Caco-2 (cell line): ENCODE measurements at regions not wholly inside any gene's neighbourhood (a gene's known extent, or its start where the extent isn't known, plus 50 kb on each side); places are given as distances from the start of the nearest gene placed in this dataset.

Source experiments
- BruUV-seq: library from RNA; stranded (reverse); fragments of 400-500 nt; replicated peaks from 2 replicates; lab custom pipeline; 2021; lab: Mats Ljungman, UMichigan
- CTCF ChIA-PET: fragments of 300-600 bp; sonication (Branson Sonifier 250); formaldehyde crosslinking; loops from one replicate; lab custom pipeline; 2022; ENCODE audit warnings: antibody characterized with exemption; lab: Charles Lee
- POLR2A ChIA-PET: fragments of 300-600 bp; sonication (Branson Sonifier 250); formaldehyde crosslinking; loops from one replicate; lab custom pipeline; 2022; ENCODE audit warnings: antibody characterized with exemption; lab: Charles Lee
- DNase-seq, 2 experiments: peaks; one replicate each; pipeline versions ENCODE4 v3.0.0 to v3.0.0-alpha.2; 2020 to 2022
- H3K27me3 ChIP-seq: replicated peaks from 2 replicates; pipeline ENCODE4 v1.6.0; 2011; ENCODE audit warnings: low read length; ENCODE audit not compliant: control insufficient read depth, insufficient read depth
- H3K36me3 ChIP-seq: 2 replicates; pipeline ENCODE4 v1.5.1; 2011; ENCODE audit warnings: low read length; ENCODE audit not compliant: control insufficient read depth, insufficient read depth
- H3K4me1 ChIP-seq: fragments of 250-450 bp; sonication (Bioruptor Pico); 2 replicates; pipeline ENCODE4 v1.5.1; 2020; ENCODE audit warnings: mild to moderate bottlenecking
- H3K4me3 ChIP-seq: 2 replicates; pipeline ENCODE4 v1.5.1; 2011; ENCODE audit warnings: low read depth, mild to moderate bottlenecking, control low read depth, low read length
- H3K9me3 ChIP-seq: fragments of 250-450 bp; sonication (Bioruptor Pico); 2 replicates; pipeline ENCODE4 v1.5.1; 2020; ENCODE audit warnings: mild to moderate bottlenecking, moderate library complexity
- H3K27ac Mint-ChIP-seq: one replicate; pipeline ENCODE4 v1.8.0; 2022; ENCODE audit warnings: mixed read lengths; ENCODE audit not compliant: unreplicated experiment
- H3K27me3 Mint-ChIP-seq: one replicate; pipeline ENCODE4 v1.8.0; 2022; ENCODE audit warnings: mixed read lengths; ENCODE audit not compliant: insufficient read depth, unreplicated experiment
- H3K36me3 Mint-ChIP-seq: one replicate; pipeline ENCODE4 v1.8.0; 2022; ENCODE audit warnings: mild to moderate bottlenecking, mixed read lengths; ENCODE audit not compliant: insufficient read depth, unreplicated experiment
- H3K4me1 Mint-ChIP-seq: one replicate; pipeline ENCODE4 v1.8.0; 2022; ENCODE audit warnings: low read depth, mixed read lengths; ENCODE audit not compliant: unreplicated experiment
- H3K4me3 Mint-ChIP-seq: one replicate; pipeline ENCODE4 v1.8.0; 2022; ENCODE audit warnings: mild to moderate bottlenecking, moderate library complexity, mixed read lengths; ENCODE audit not compliant: unreplicated experiment
- H3K9me3 Mint-ChIP-seq: one replicate; pipeline ENCODE4 v1.8.0; 2022; ENCODE audit warnings: mixed read lengths; ENCODE audit not compliant: unreplicated experiment
- CTCF ChIP-seq, 2 experiments: fragments of 200-600 bp in 1 of 2; IDR thresholded peaks; 1 replicate in 1 of 2; 2 replicates in 1 of 2; pipeline versions ENCODE4 v1.5.1 to v1.8.0; 2011 to 2022; ENCODE audit warnings: antibody characterized with exemption in 1 of 2, control low read depth in 1 of 2, inconsistent platforms in 1 of 2, low read depth in 1 of 2, low read length in 1 of 2, mild to moderate bottlenecking in 1 of 2, moderate library complexity in 1 of 2; ENCODE audit not compliant: insufficient read depth in 1 of 2, severe bottlenecking in 1 of 2, unreplicated experiment in 1 of 2
- intact Hi-C: fragments of 100-400 bp; cut with micrococcal nuclease; formaldehyde crosslinking; loops from one replicate; pipeline ENCODE4 v1.10.0; 2022; ENCODE audit not compliant: unreplicated experiment

DNA sequence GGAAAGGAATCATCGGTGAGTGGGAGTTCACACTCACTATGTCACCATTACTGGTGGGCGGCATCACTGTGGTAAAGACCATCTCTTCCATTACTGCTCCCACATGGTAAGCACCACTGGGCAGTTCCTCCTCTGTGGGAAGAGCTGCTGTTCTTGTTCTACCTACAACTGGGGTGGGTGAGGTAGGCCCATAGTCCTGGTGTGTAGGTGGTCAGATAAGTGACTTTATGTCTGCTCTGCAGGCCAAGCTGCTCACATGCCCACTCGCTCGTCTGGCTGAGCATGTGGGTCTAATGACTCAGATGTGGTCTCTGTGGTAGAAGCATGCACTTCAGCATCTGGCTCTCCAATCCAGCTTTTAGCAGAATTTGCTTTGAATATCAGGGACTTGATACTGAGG is 82.9 kb downstream of the TMEM215 start:
- no peaks in the 10 kb centered on the region for H3K36me3 Mint-ChIP-seq
- no peak overlapping the region for H3K27ac Mint-ChIP-seq
- no peaks in the 10 kb centered on the region for H3K9me3 Mint-ChIP-seq
- intact Hi-C loops, result loop anchor here (5.0 kb wide), 1 partner anchor 44 kb away; no protein-coding TSS in a partner anchor
- no TSS peak for BruUV-seq
- H3K27me3 Mint-ChIP-seq, result peaks cover 3% of the 10 kb centered on the region
- no peaks in the 10 kb centered on the region; the same call in 1 of the 2 replicates for H3K27me3 ChIP-seq
- H3K4me1 ChIP-seq, result no peaks in the 10 kb centered on the region
- no peaks in the 10 kb centered on the region for H3K36me3 ChIP-seq
- CTCF ChIA-PET, result no interaction called here
- no peak overlapping the region for H3K4me3 Mint-ChIP-seq
- no peak for DNase-seq
- POLR2A ChIA-PET, result no interaction called here
- no peaks in the 10 kb centered on the region for H3K4me1 Mint-ChIP-seq
- no peaks in the 10 kb centered on the region for H3K9me3 ChIP-seq
- no peak overlapping the region for H3K4me3 ChIP-seq
- TF ChIP-seq CTCF (IDR thresholded peaks at IDR 0.05; ENCODE audit: insufficient read depth in 1 of 2, low read depth in 1 of 2, low read length in 1 of 2, severe bottlenecking in 1 of 2, unreplicated experiment in 1 of 2), result no peak

GRCh38 chr9:32867026-32867425 is 83.7 kb downstream of the TMEM215 start:
- no peak for DNase-seq
- Mint-ChIP-seq H3K4me1 (no peaks in the 10 kb centered on the region), H3K27me3 (peaks cover 3% of the 10 kb centered on the region), H3K36me3 (no peaks in the 10 kb centered on the region), H3K27ac (no peak overlapping the region), H3K4me3 (no peak overlapping the region), H3K9me3 (no peaks in the 10 kb centered on the region)
- CTCF ChIA-PET, result no interaction called here
- BruUV-seq, result no TSS peak
- no peaks in the 10 kb centered on the region for H3K36me3 ChIP-seq
- no peak for TF ChIP-seq CTCF (IDR thresholded peaks at IDR 0.05; ENCODE audit: insufficient read depth in 1 of 2, low read depth in 1 of 2, low read length in 1 of 2, severe bottlenecking in 1 of 2, unreplicated experiment in 1 of 2)
- intact Hi-C loops, result loop anchor here (5.0 kb wide), 1 partner anchor 45 kb away; no protein-coding TSS in a partner anchor
- H3K9me3 ChIP-seq, result no peaks in the 10 kb centered on the region
- no peaks in the 10 kb centered on the region; the same call in 1 of the 2 replicates for H3K27me3 ChIP-seq
- no peaks in the 10 kb centered on the region for H3K4me1 ChIP-seq
- POLR2A ChIA-PET, result no interaction called here
- no peak overlapping the region for H3K4me3 ChIP-seq

DNA sequence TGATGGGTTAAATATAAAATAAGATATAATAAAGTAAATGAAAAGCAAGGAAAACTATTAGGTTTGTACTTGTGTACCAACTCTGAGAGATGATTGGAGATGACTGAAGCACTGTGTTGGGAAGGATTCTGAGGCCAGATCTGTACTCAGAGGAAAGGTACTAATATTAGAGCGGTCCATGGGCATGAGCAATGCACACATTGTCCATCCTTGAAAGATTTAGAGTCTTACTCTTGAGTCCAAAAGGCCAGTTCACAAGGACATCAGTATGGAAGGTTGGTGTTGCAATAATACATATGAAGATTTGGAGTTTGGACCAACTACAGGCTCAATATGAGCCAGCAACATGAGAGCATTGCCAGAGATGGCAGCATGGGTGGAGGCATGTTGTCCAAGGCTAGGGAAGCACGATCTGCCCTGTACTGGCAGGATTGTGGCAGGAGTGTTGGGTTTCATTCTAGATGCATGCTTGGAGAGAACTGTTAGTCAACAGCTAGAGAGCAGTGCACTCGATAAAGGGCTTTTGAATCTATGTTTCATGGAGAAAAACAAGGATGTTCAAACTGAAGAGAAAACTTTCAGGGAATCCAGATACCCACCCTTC is 84.4 kb downstream of the TMEM215 start:
- no peaks in the 10 kb centered on the region for H3K36me3 ChIP-seq
- DNase-seq, result no peak
- TF ChIP-seq CTCF (IDR thresholded peaks at IDR 0.05; ENCODE audit: insufficient read depth in 1 of 2, low read depth in 1 of 2, low read length in 1 of 2, severe bottlenecking in 1 of 2, unreplicated experiment in 1 of 2), result no peak
- Mint-ChIP-seq H3K9me3 (no peaks in the 10 kb centered on the region), H3K27ac (no peak overlapping the region), H3K4me3 (no peak overlapping the region), H3K4me1 (no peaks in the 10 kb centered on the region), H3K27me3 (peaks cover 3% of the 10 kb centered on the region), H3K36me3 (no peaks in the 10 kb centered on the region)
- ChIA-PET CTCF (no interaction called here), POLR2A (no interaction called here)
- H3K4me1 ChIP-seq, result no peaks in the 10 kb centered on the region
- no TSS peak for BruUV-seq
- intact Hi-C loops, result loop anchor here (5.0 kb wide), 1 partner anchor 45 kb away; no protein-coding TSS in a partner anchor
- no peak overlapping the region for H3K4me3 ChIP-seq
- H3K9me3 ChIP-seq, result no peaks in the 10 kb centered on the region
- H3K27me3 ChIP-seq, result no peaks in the 10 kb centered on the region; the same call in 1 of the 2 replicates
